ENCODE measurements at regions not wholly inside any gene's neighbourhood (a gene's known extent, or its start where the extent isn't known, plus 50 kb on each side); places are given as distances from the start of the nearest gene placed in this dataset.
"Not testable (repeated sequence)": the region's sequence is repeated elsewhere in the genome, so short reads cannot be mapped to it uniquely, and the experiment has no call there.

GRCh38 chr3:139107424-139108252 lies 62.9 kb upstream of the PRR23C start:
- no peak overlapping the region for H3K4me3 ChIP-seq (ENCODE audit: low read depth, poor library complexity, severe bottlenecking)
- peak; percentile 4 to 73 for DNase-seq (ENCODE audit: low spot score in 2 of 2)
- TF ChIP-seq CTCF (IDR thresholded peaks at IDR 0.05), result no peak
- no peak for TF ChIP-seq POLR2A (IDR thresholded peaks at IDR 0.05)
- WGBS, 2 donors, result 85 to 92% methylated on average over 12 to 13 of the region's 13 CpGs
- intact Hi-C loops (cut with DNase I; ENCODE audit: low total_unique reads), result no loop called here

GRCh38 chr3:139108253-139108969 lies 63.7 kb upstream of the PRR23C start:
- 92% methylated on average over 4 of the region's 4 CpGs for WGBS, 2 donors
- DNase-seq (ENCODE audit: low spot score in 2 of 2), result peak in 1 of 2 donors; percentile 65
- no peak for TF ChIP-seq CTCF (IDR thresholded peaks at IDR 0.05)
- TF ChIP-seq POLR2A (IDR thresholded peaks at IDR 0.05), result no peak
- intact Hi-C loops (cut with DNase I; ENCODE audit: low total_unique reads), result no loop called here
- no peak overlapping the region for H3K4me3 ChIP-seq (ENCODE audit: low read depth, poor library complexity, severe bottlenecking)

GRCh38 chr3:139109271-139109670 lies 64.6 kb upstream of the PRR23C start:
- DNase-seq (ENCODE audit: low spot score in 2 of 2), result peak in 1 of 2 donors; percentile 58
- intact Hi-C loops (cut with DNase I; ENCODE audit: low total_unique reads), result no loop called here
- 83 to 87% methylated on average over 5 of the region's 5 CpGs for WGBS, 2 donors
- no peak overlapping the region for H3K4me3 ChIP-seq (ENCODE audit: low read depth, poor library complexity, severe bottlenecking)
- TF ChIP-seq CTCF (IDR thresholded peaks at IDR 0.05) (no peak), POLR2A (IDR thresholded peaks at IDR 0.05) (no peak)

GRCh38 chr3:139110072-139110830 lies 65.6 kb upstream of the PRR23C start:
- 43 to 51% methylated on average over 10 of the region's 10 CpGs for WGBS, 2 donors
- TF ChIP-seq CTCF (IDR thresholded peaks at IDR 0.05) (no peak), POLR2A (IDR thresholded peaks at IDR 0.05) (no peak)
- intact Hi-C loops (cut with DNase I; ENCODE audit: low total_unique reads), result loop anchor here (5.0 kb wide), 1 partner anchor 217 kb away; no protein-coding TSS in a partner anchor
- DNase-seq (ENCODE audit: low spot score in 2 of 2), result peak in 1 of 2 donors; percentile 29
- no peak overlapping the region for H3K4me3 ChIP-seq (ENCODE audit: low read depth, poor library complexity, severe bottlenecking)

- intact Hi-C loops (cut with DNase I; ENCODE audit: low total_unique reads), result loop anchor here (5.0 kb wide), 1 partner anchor 216 kb away; no protein-coding TSS in a partner anchor
- WGBS, 2 donors, result 59 to 65% methylated on average over 2 of the region's 2 CpGs
- H3K4me3 ChIP-seq (ENCODE audit: low read depth, poor library complexity, severe bottlenecking); DNase-seq (ENCODE audit: low spot score in 2 of 2): not testable (repeated sequence)
These were observed 66.2 kb upstream of the PRR23C start for GRCh38 chr3:139110929-139111328.

Measured in lower leg skin (tissue), 4 donors.